Panc1 (cell line): ENCODE measurements at regions not wholly inside any gene's neighbourhood (a gene's known extent, or its start where the extent isn't known, plus 50 kb on each side); places are given as distances from the start of the nearest gene placed in this dataset.

Experiments used
- ATAC-seq: fragments of 200-7000 bp; cut with Tn5 transposase; 2 replicates; pipeline ENCODE4 v1.9.1; 2020; ENCODE audit warnings: mild to moderate bottlenecking, moderate library complexity
- BruUV-seq: library from RNA; stranded (reverse); fragments of 400-500 nt; replicated peaks from 2 replicates; lab custom pipeline; 2021; lab: Mats Ljungman, UMichigan
- CTCF ChIA-PET: fragments of 300-600 bp; sonication (Branson Sonifier 250); formaldehyde crosslinking; loops from one replicate; lab custom pipeline; 2022; ENCODE audit warnings: antibody characterized with exemption; lab: Charles Lee
- POLR2A ChIA-PET: fragments of 300-600 bp; sonication (Branson Sonifier 250); formaldehyde crosslinking; loops from one replicate; lab custom pipeline; 2022; ENCODE audit warnings: antibody characterized with exemption; lab: Charles Lee
- DNase-seq: peaks from one replicate; pipeline ENCODE4 v3.0.0-alpha.2; 2010; ENCODE audit warnings: low read depth, low spot score
- H3K27ac ChIP-seq: 2 replicates; pipeline ENCODE4 v1.5.1; 2011; ENCODE audit warnings: mild to moderate bottlenecking, low read length, inconsistent platforms
- H3K27me3 ChIP-seq: fragments of 200-500 bp; sonication (Bioruptor generic); 2 replicates; pipeline ENCODE4 v1.6.0; 2014; ENCODE audit warnings: low read length, inconsistent platforms; ENCODE audit not compliant: control insufficient read depth, insufficient read depth
- H3K36me3 ChIP-seq: fragments of 200-500 bp; sonication (Bioruptor generic); 2 replicates; pipeline ENCODE4 v1.5.1; 2014; ENCODE audit warnings: inconsistent platforms, mild to moderate bottlenecking, low read length, moderate library complexity; ENCODE audit not compliant: control insufficient read depth, insufficient read depth
- H3K4me1 ChIP-seq: 2 replicates; pipeline ENCODE4 v1.5.1; 2011; ENCODE audit warnings: inconsistent platforms, mild to moderate bottlenecking, low read length, moderate library complexity; ENCODE audit not compliant: control insufficient read depth, insufficient read depth
- H3K4me3 ChIP-seq, 2 experiments: 2 replicates each; pipeline ENCODE4 v1.5.1; 2011 to 2012; ENCODE audit warnings: low read depth in 2 of 2, low read length in 2 of 2, mild to moderate bottlenecking in 2 of 2, inconsistent platforms in 1 of 2, moderate library complexity in 1 of 2
- H3K9me3 ChIP-seq: fragments of 200-500 bp; sonication (Bioruptor generic); 2 replicates; pipeline ENCODE4 v1.5.1; 2014; ENCODE audit warnings: low read depth, mild to moderate bottlenecking, inconsistent platforms, low read length, moderate library complexity; ENCODE audit not compliant: control insufficient read depth, insufficient read depth
- POLR2AphosphoS5 ChIP-seq: IDR thresholded peaks from 2 replicates; pipeline ENCODE4 v1.6.1; 2012; ENCODE audit warnings: mild to moderate bottlenecking, low read depth, low read length, moderate library complexity
- SIN3A ChIP-seq: IDR thresholded peaks from 2 replicates; pipeline ENCODE4 v1.6.1; 2012; ENCODE audit warnings: low read depth, mild to moderate bottlenecking, low read length, moderate library complexity, borderline replicate concordance; ENCODE audit not compliant: insufficient read depth
- TCF7L2 ChIP-seq: IDR thresholded peaks from 2 replicates; pipeline ENCODE4 v1.6.1; 2011; ENCODE audit warnings: mild to moderate bottlenecking, low read depth, low read length, inconsistent platforms
- in situ Hi-C: cut with HindIII; loops from 2 replicates; pipeline ENCODE4 v1.10.0; 2016; ENCODE audit warnings: low sequenced_read_pairs, low pct_unique_long_range_greater_than_20kb
- intact Hi-C: fragments of 100-400 bp; cut with micrococcal nuclease; formaldehyde crosslinking; loops from one replicate; pipeline ENCODE4 v1.10.0; 2022; ENCODE audit not compliant: unreplicated experiment
- TF ChIP-seq, protein P1 (sequence below), 2 experiments: IDR thresholded peaks; 2 replicates each; pipeline ENCODE4 v1.6.1; 2011 to 2012; ENCODE audit warnings: low read depth in 2 of 2, control low read depth in 1 of 2, low read length in 1 of 2, mild to moderate bottlenecking in 1 of 2, moderate library complexity in 1 of 2; ENCODE audit not compliant: insufficient read depth in 1 of 2
- TF ChIP-seq, protein P2 (sequence below): fragments of 450-650 bp; IDR thresholded peaks from 2 replicates; pipeline ENCODE4 v1.5.1; 2017; ENCODE audit warnings: mild to moderate bottlenecking

GRCh38 chr5:179475208-179475751, 75.1 kb upstream of the RUFY1 start:
- no peak for TF ChIP-seq TCF7L2
- TF ChIP-seq, protein P1, sequence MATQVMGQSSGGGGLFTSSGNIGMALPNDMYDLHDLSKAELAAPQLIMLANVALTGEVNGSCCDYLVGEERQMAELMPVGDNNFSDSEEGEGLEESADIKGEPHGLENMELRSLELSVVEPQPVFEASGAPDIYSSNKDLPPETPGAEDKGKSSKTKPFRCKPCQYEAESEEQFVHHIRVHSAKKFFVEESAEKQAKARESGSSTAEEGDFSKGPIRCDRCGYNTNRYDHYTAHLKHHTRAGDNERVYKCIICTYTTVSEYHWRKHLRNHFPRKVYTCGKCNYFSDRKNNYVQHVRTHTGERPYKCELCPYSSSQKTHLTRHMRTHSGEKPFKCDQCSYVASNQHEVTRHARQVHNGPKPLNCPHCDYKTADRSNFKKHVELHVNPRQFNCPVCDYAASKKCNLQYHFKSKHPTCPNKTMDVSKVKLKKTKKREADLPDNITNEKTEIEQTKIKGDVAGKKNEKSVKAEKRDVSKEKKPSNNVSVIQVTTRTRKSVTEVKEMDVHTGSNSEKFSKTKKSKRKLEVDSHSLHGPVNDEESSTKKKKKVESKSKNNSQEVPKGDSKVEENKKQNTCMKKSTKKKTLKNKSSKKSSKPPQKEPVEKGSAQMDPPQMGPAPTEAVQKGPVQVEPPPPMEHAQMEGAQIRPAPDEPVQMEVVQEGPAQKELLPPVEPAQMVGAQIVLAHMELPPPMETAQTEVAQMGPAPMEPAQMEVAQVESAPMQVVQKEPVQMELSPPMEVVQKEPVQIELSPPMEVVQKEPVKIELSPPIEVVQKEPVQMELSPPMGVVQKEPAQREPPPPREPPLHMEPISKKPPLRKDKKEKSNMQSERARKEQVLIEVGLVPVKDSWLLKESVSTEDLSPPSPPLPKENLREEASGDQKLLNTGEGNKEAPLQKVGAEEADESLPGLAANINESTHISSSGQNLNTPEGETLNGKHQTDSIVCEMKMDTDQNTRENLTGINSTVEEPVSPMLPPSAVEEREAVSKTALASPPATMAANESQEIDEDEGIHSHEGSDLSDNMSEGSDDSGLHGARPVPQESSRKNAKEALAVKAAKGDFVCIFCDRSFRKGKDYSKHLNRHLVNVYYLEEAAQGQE (IDR thresholded peaks at IDR 0.05; ENCODE audit: insufficient read depth in 1 of 2, low read depth in 2 of 2, low read length in 1 of 2) = no peak
- no peak for TF ChIP-seq POLR2AphosphoS5
- no peak for TF ChIP-seq SIN3A
- TF ChIP-seq, protein P2, sequence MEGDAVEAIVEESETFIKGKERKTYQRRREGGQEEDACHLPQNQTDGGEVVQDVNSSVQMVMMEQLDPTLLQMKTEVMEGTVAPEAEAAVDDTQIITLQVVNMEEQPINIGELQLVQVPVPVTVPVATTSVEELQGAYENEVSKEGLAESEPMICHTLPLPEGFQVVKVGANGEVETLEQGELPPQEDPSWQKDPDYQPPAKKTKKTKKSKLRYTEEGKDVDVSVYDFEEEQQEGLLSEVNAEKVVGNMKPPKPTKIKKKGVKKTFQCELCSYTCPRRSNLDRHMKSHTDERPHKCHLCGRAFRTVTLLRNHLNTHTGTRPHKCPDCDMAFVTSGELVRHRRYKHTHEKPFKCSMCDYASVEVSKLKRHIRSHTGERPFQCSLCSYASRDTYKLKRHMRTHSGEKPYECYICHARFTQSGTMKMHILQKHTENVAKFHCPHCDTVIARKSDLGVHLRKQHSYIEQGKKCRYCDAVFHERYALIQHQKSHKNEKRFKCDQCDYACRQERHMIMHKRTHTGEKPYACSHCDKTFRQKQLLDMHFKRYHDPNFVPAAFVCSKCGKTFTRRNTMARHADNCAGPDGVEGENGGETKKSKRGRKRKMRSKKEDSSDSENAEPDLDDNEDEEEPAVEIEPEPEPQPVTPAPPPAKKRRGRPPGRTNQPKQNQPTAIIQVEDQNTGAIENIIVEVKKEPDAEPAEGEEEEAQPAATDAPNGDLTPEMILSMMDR = no peak
- BruUV-seq = no TSS peak
- in situ Hi-C loops (no loop called here), intact Hi-C loops (no loop called here)
- Histone ChIP-seq H3K36me3 (no peaks in the 10 kb centered on the region), H3K4me1 (no peaks in the 10 kb centered on the region), H3K4me3 (no peak overlapping the region), H3K9me3 (no peaks in the 10 kb centered on the region), H3K27ac (no peak overlapping the region), H3K27me3 (no peaks in the 10 kb centered on the region)
- POLR2A ChIA-PET = no interaction called here
- CTCF ChIA-PET = no interaction called here
- DNase-seq (no peak), ATAC-seq (no peak)

DNA sequence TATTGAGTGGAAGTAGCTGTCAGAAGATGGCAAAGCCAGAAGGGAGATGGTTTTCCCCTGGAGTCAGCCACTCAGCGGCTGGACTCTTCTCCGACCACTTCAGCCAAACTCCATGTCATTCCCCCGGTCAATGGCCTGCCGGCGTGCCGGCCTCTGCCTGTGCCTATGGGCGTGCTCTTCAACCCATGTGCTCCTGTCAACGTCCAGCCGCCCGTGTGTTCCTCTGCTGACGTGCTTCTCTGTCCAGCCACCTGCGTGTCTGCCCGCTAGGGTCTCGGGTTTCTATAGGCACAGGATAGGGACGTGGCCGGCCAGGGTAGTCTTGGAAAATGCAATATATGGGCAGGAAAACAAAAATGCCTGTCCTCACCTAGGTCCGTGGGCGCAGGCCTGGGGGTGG, 77.7 kb upstream of the RUFY1 start:
- Histone ChIP-seq H3K4me3 (no peak overlapping the region), H3K27ac (no peak overlapping the region), H3K36me3 (no peaks in the 10 kb centered on the region), H3K9me3 (no peaks in the 10 kb centered on the region), H3K27me3 (no peaks in the 10 kb centered on the region), H3K4me1 (no peaks in the 10 kb centered on the region)
- TF ChIP-seq POLR2AphosphoS5 (no peak), TCF7L2 (no peak), SIN3A (no peak)
- TF ChIP-seq, protein P2 = no peak
- TF ChIP-seq, protein P1 (IDR thresholded peaks at IDR 0.05; ENCODE audit: insufficient read depth in 1 of 2, low read depth in 2 of 2, low read length in 1 of 2) = no peak
- intact Hi-C loops = no loop called here
- no TSS peak for BruUV-seq
- in situ Hi-C loops = no loop called here
- ATAC-seq (no peak), DNase-seq (no peak)
- ChIA-PET CTCF (no interaction called here), POLR2A (no interaction called here)
